ENCODE measurements at regions not wholly inside any gene's neighbourhood (a gene's known extent, or its start where the extent isn't known, plus 50 kb on each side); places are given as distances from the start of the nearest gene placed in this dataset.

GRCh38 chr13:62663767-62664166 lies 1248.1 kb upstream of the PCDH20 start:
- TF ChIP-seq, protein P1, sequence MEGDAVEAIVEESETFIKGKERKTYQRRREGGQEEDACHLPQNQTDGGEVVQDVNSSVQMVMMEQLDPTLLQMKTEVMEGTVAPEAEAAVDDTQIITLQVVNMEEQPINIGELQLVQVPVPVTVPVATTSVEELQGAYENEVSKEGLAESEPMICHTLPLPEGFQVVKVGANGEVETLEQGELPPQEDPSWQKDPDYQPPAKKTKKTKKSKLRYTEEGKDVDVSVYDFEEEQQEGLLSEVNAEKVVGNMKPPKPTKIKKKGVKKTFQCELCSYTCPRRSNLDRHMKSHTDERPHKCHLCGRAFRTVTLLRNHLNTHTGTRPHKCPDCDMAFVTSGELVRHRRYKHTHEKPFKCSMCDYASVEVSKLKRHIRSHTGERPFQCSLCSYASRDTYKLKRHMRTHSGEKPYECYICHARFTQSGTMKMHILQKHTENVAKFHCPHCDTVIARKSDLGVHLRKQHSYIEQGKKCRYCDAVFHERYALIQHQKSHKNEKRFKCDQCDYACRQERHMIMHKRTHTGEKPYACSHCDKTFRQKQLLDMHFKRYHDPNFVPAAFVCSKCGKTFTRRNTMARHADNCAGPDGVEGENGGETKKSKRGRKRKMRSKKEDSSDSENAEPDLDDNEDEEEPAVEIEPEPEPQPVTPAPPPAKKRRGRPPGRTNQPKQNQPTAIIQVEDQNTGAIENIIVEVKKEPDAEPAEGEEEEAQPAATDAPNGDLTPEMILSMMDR (IDR thresholded peaks at IDR 0.05): no peak
- no peak for DNase-seq (ENCODE audit: extremely low spot score, unreplicated experiment)
- Mint-ChIP-seq H3K4me1 (ENCODE audit: unreplicated experiment) (peaks cover 12% of the 10 kb centered on the region), H3K27ac (ENCODE audit: unreplicated experiment) (no peak overlapping the region), H3K4me3 (ENCODE audit: unreplicated experiment) (no peak overlapping the region), H3K27me3 (ENCODE audit: unreplicated experiment) (no peaks in the 10 kb centered on the region), H3K36me3 (ENCODE audit: unreplicated experiment) (no peaks in the 10 kb centered on the region), H3K9me3 (ENCODE audit: unreplicated experiment) (no peaks in the 10 kb centered on the region)

DNA sequence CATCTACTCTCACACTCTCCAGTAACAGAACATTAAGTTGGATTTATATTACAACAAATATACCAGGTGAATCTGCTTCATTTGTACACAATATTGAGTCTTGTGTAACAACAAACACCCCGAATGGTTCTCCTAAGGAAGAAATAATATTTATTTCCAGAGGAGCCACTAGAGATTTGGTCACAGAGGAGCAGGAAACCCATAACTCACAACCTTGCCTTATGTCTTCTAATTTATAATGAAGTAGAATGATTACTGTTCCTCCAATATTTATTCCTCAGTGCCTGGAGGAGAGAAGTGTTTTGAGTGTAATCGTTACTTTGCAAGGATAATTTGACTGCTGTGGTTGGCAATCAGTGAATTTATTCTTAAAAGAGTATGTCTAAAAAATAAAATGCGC lies 1243.7 kb upstream of the PCDH20 start:
- H3K36me3 Mint-ChIP-seq (ENCODE audit: unreplicated experiment): no peaks in the 10 kb centered on the region
- TF ChIP-seq, protein P1 (IDR thresholded peaks at IDR 0.05): no peak
- H3K27me3 Mint-ChIP-seq (ENCODE audit: unreplicated experiment): no peaks in the 10 kb centered on the region
- DNase-seq (ENCODE audit: extremely low spot score, unreplicated experiment): no peak
- no peak overlapping the region for H3K27ac Mint-ChIP-seq (ENCODE audit: unreplicated experiment)
- H3K4me3 Mint-ChIP-seq (ENCODE audit: unreplicated experiment): no peak overlapping the region
- H3K4me1 Mint-ChIP-seq (ENCODE audit: unreplicated experiment): peaks cover 12% of the 10 kb centered on the region
- H3K9me3 Mint-ChIP-seq (ENCODE audit: unreplicated experiment): no peaks in the 10 kb centered on the region

- Mint-ChIP-seq H3K27me3 (ENCODE audit: unreplicated experiment) (no peaks in the 10 kb centered on the region), H3K4me3 (ENCODE audit: unreplicated experiment) (no peak overlapping the region), H3K27ac (ENCODE audit: unreplicated experiment) (no peak overlapping the region), H3K4me1 (ENCODE audit: unreplicated experiment) (no peaks in the 10 kb centered on the region), H3K9me3 (ENCODE audit: unreplicated experiment) (peaks cover 3% of the 10 kb centered on the region), H3K36me3 (ENCODE audit: unreplicated experiment) (no peaks in the 10 kb centered on the region)
- no peak for DNase-seq (ENCODE audit: extremely low spot score, unreplicated experiment)
- TF ChIP-seq, protein P1 (IDR thresholded peaks at IDR 0.05): no peak
Measured at GRCh38 chr13:62653371-62653770, 1237.7 kb upstream of the PCDH20 start.

DNA sequence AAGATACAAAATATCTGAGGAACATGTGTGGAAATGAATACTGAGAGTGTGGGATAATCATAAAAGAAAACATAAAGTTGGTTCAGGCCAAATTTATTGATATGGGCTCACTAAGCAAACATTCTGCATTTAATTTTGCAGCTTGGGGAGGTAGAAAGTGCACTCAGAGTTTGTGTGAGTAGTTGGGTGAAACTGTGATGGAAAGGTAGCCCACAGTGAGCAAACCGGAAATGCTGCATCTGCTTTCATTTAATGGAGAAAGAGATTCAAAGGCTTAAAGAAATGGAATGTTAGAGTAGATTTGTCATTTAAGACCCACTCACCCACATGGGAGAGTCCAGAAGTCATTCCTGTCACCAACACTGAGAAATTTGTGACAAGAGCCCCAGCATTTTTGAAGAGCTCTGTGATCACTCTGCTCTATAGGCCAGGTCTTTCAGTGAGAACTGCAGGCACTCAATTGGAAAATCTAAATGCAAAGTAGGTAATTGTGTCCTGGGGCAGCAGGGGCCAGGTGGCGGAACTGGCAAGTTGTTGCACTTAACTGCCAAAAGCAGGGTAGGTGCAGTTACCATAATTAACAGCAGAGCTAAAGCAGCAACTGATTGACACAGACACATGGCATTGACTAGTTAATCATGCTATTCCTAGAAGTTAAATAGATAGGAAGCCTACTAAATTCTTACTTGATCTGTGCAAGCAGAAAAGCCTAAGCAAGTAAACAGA lies 1228.3 kb upstream of the PCDH20 start:
- Mint-ChIP-seq H3K27me3 (ENCODE audit: unreplicated experiment) (no peaks in the 10 kb centered on the region), H3K36me3 (ENCODE audit: unreplicated experiment) (no peaks in the 10 kb centered on the region), H3K9me3 (ENCODE audit: unreplicated experiment) (peaks cover 8% of the 10 kb centered on the region), H3K4me1 (ENCODE audit: unreplicated experiment) (no peaks in the 10 kb centered on the region), H3K27ac (ENCODE audit: unreplicated experiment) (no peak overlapping the region), H3K4me3 (ENCODE audit: unreplicated experiment) (no peak overlapping the region)
- TF ChIP-seq, protein P1 (IDR thresholded peaks at IDR 0.05): no peak
- DNase-seq (ENCODE audit: extremely low spot score, unreplicated experiment): no peak

DNA sequence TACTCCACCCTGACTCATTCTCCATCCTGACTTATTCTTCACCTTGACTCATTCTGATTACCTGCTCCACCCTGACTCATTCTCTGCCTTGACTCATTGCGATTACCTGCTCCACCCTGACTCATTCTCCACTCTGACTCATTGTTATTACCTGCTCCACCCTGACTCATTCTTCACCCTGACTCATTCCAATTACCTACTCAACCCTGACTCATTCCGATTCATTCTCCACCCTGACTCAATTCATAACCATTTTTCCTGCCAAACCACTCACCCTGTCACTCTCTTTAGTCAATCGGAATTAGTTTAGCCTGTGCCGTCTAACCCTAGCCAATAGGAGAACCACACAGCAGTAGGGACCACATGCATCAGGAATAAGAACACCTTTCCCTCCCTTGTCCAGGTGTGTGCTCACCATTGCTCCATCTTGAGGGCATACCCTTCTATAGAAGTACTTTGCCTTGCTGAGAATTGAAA lies 1227.4 kb upstream of the PCDH20 start:
- no peaks in the 10 kb centered on the region for H3K4me1 Mint-ChIP-seq (ENCODE audit: unreplicated experiment)
- H3K36me3 Mint-ChIP-seq (ENCODE audit: unreplicated experiment): no peaks in the 10 kb centered on the region
- no peak for DNase-seq (ENCODE audit: extremely low spot score, unreplicated experiment)
- TF ChIP-seq, protein P1 (IDR thresholded peaks at IDR 0.05): no peak
- no peak overlapping the region for H3K4me3 Mint-ChIP-seq (ENCODE audit: unreplicated experiment)
- H3K27ac Mint-ChIP-seq (ENCODE audit: unreplicated experiment): no peak overlapping the region
- peaks cover 8% of the 10 kb centered on the region for H3K9me3 Mint-ChIP-seq (ENCODE audit: unreplicated experiment)
- H3K27me3 Mint-ChIP-seq (ENCODE audit: unreplicated experiment): no peaks in the 10 kb centered on the region
